Colon (tissue), 2 donors: ENCODE measurements at regions not wholly inside any gene's neighbourhood (a gene's known extent, or its start where the extent isn't known, plus 50 kb on each side); places are given as distances from the start of the nearest gene placed in this dataset.

Source experiments
- FAIRE-seq: peaks from 2 replicates; lab custom pipeline; 2012; peaks lifted over from hg19 to GRCh38; lab: Jason Lieb, UNC
- donor health status: control.
- donor health status: control.

- FAIRE-seq: no peak
These were observed 350.4 kb downstream of the SPRY1 start for GRCh38 chr4:123747016-123747415.

- FAIRE-seq: no peak
These were observed 352.2 kb downstream of the SPRY1 start for GRCh38 chr4:123748806-123749205.

- no peak for FAIRE-seq
These were observed 352.8 kb downstream of the SPRY1 start for GRCh38 chr4:123749383-123749782.

GRCh38 chr4:123750044-123750443 is 353.4 kb downstream of the SPRY1 start:
- no peak for FAIRE-seq

- no peak for FAIRE-seq
These were observed 359.1 kb downstream of the SPRY1 start for GRCh38 chr4:123755655-123756054.

- no peak for FAIRE-seq
These were observed 371.2 kb downstream of the SPRY1 start for GRCh38 chr4:123767806-123768205.

DNA sequence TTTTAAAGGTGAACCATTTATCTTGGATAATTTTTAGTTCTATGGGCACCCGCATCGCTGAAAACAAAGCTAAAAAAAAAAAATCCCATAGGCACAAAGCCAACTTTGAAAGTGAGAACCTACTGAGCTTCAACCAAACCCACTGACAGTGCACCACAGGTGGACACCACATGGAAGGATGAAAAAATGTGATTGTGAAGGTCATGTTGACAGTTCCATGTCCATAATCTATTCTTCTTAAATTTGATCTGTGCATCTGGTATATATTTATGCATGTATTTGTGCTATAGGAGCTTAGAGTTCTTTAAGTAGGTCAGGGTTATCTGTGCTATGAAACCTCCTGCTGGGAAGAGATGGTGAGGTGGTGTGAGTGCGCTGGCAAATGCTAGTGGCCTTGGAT is 374.3 kb downstream of the SPRY1 start:
- no peak for FAIRE-seq

- no peak for FAIRE-seq
These were observed 379.7 kb downstream of the SPRY1 start for GRCh38 chr4:123776267-123776666.

- no peak for FAIRE-seq
These were observed 380.8 kb downstream of the SPRY1 start for GRCh38 chr4:123777373-123777772.

DNA sequence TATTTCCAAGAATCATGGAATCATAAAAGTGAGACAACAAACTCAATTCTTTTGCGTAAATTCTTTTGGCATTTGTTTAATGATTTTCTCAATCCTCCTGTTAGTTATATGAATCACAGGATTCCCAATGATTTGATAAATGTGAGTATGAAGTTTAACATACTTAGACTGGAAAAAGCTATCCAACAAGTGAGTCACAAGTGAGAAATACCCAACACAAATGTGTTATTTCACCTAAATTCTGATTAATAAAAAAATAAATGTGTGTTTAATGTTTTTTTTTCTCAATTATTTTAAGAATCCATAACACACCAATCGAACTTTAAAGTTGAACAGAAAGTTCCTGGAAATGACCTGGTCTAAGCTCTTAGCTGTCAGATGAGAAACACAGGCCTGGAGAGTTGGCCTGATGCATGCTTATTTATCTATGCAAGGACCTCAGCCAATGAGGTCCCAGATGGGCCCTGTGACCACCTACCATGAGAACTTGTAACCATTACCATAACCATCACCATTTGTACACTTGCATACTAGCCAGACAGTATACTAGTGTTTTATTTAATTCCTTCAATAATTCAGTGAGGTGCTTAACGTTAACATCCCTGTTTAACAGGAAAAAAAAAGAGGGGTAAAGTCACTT is 386.7 kb downstream of the SPRY1 start:
- no peak for FAIRE-seq

GRCh38 chr4:123783921-123784320 is 387.3 kb downstream of the SPRY1 start:
- FAIRE-seq: no peak

- no peak for FAIRE-seq
These were observed 388.0 kb downstream of the SPRY1 start for GRCh38 chr4:123784626-123785025.

DNA sequence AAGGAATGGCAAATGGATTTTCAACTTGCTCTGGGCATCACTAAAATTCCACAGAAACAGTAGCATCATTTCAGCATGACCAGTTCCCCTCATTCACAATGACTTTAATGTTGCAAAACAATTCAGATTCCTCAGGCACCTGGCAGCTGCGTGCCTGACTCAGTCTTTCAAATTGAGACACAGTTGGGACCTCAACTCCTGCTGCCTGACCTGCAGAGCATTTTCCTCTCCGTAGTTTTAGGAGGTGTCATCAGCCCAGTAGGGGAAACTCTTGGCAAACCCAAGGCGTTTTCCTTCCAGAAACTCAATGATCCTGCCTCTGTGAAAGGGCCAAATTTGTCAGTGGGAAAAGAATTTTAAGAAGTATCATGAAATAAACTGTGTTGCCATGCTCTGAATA is 388.9 kb downstream of the SPRY1 start:
- FAIRE-seq: no peak

DNA sequence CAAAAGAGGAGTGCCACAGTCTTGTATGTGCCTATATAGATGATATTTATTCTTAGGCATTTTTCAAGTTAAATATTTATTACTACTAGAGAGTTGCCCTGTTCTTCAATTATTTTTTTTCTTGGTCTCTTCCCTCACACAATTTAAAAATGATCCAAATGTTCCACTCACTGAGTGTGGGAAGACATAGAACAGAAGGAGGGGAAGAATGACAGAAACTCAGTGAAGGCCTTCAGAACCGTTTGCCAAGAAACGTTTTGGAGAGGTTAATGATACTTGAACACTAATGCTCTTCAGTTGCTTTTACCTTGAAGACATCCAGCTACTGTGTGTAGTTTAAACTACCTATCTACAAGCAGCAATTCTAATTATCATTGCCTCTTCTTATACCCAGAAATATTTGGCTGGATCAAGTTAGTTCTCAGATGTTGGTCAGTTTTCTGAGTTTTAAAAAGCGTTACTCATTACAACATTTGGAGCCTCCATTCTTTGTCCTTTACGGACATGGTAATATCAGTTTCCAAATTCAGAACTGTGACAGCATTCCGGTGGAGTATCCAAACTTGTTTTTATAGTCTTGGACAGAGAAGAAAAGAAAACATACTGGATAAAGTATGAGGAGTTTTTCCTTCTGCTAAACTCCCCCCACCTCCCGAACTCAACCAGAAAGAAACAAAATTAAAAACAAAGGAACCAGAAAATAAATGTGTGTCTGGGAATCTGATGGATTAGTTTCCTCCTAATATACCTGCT is 389.7 kb downstream of the SPRY1 start:
- FAIRE-seq: no peak

- no peak for FAIRE-seq
These were observed 390.3 kb downstream of the SPRY1 start for GRCh38 chr4:123786920-123787319.

DNA sequence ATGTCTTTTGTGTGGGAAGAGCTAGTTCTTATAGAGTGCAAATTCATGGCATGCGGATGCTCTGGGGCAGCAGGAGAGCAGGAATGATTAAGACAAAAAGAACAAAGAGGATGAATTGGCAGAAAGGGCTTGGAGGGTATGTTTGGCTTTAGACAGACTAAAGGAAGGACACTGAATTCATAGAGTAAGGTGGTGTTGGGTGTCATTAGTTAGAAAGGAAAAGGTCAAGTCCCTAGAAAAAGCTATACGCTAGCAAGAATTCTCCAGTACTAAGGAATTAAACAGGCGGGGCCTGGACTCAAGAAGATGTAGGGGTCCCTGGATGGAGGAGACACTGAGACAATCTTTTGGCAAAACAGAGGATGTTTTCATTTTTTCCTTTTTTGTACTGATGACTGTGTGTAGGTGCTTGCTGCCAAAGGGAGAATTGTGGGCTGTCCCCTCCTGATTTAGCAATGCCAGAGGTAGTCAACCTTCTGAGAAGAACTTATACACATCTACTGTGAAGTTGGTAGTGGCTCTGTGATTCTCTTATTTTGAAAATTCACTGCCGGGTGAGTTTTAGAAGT is 391.0 kb downstream of the SPRY1 start:
- no peak for FAIRE-seq

GRCh38 chr4:123788577-123788976 is 392.0 kb downstream of the SPRY1 start:
- no peak for FAIRE-seq

- FAIRE-seq: no peak
These were observed 394.1 kb downstream of the SPRY1 start for GRCh38 chr4:123790681-123791080.

GRCh38 chr4:123802082-123802645 is 405.6 kb downstream of the SPRY1 start:
- no peak for FAIRE-seq

GRCh38 chr4:123802933-123803332 is 406.3 kb downstream of the SPRY1 start:
- FAIRE-seq: no peak

DNA sequence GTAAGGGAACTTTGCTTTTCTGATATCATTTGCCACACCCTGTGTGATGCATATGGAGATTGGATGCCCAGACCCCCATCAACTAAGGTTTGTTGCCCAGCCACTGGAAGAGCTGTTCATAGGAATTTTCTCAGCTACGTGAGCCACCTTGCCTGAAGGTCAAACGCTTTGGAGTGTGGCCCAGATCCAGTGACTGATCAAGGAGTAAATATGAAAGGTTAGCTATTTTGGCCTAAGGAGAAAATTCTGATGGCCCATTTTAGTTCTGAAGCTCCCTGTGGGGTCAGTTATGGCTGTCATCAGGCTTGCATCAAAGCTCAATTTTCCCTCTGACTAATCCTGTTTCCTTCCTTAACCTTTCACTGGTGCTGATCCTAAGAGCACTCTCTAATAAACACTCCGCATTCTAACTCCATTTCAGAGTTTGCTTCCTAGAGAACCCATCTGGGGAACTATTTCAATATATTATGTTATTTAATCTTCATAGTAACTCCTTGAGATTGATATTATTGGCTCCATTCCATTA is 407.7 kb downstream of the SPRY1 start:
- no peak for FAIRE-seq

DNA sequence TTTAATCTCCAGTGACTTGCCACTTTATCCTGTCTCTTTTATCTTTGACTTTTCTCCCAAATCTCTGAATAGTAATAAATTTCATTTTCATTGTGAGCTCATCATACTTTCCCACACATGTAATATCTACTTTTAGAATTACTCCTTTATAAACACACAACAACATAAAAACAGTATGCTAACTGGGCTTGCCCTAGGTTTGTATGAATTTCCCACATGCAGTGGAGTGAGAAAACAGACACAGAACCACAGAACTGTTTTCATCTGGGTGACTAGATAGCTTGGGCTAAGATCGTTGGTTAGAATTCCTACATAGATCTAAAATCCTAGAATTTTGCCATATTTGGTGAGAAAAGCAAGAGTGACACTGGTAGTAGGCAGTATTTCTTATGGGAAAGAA is 409.5 kb downstream of the SPRY1 start:
- no peak for FAIRE-seq

GRCh38 chr4:123807187-123807586 is 410.6 kb downstream of the SPRY1 start:
- no peak for FAIRE-seq
